Tibial artery (tissue), 4 donors: ENCODE measurements at regions not wholly inside any gene's neighbourhood (a gene's known extent, or its start where the extent isn't known, plus 50 kb on each side); places are given as distances from the start of the nearest gene placed in this dataset.

Experiments used
- DNase-seq, 2 donors: peaks; one replicate each; pipeline ENCODE4 v3.0.0-alpha.2; 2019
- H3K27ac ChIP-seq, 2 donors: fragments of 200-600 bp; sonication (generic) in 1 of 2; 1 replicate in 1 of 2; 2 replicates in 1 of 2; pipeline ENCODE4 v1.5.1; 2018 to 2019; ENCODE audit warnings: mild to moderate bottlenecking in 1 of 2
- H3K27me3 ChIP-seq, 2 donors: fragments of 200-600 bp; sonication (generic) in 1 of 2; one replicate each; pipeline versions ENCODE4 v1.5.1 to v1.6.0; 2016 to 2019
- H3K36me3 ChIP-seq, 3 donors: fragments of 200-600 bp; sonication (generic) in 2 of 3; one replicate each; pipeline ENCODE4 v1.5.1; 2016 to 2019; ENCODE audit warnings: mild to moderate bottlenecking in 2 of 3
- H3K4me1 ChIP-seq, 4 donors: fragments of 200-600 bp; sonication (generic) in 2 of 4; 1 replicate in 3 of 4; 2 replicates in 1 of 4; pipeline ENCODE4 v1.5.1; 2016 to 2019
- H3K4me3 ChIP-seq, 2 donors: fragments of 200-600 bp; sonication (generic) in 1 of 2; 1 replicate in 1 of 2; 2 replicates in 1 of 2; pipeline ENCODE4 v1.5.1; 2018 to 2019; ENCODE audit warnings: mild to moderate bottlenecking in 2 of 2
- H3K9me3 ChIP-seq, 3 donors: fragments of 200-600 bp; sonication (generic) in 1 of 3; one replicate each; pipeline ENCODE4 v1.5.1; 2016 to 2019
- CTCF ChIP-seq, 2 experiments: fragments of 200-600 bp in 1 of 2; fragments of 450-650 bp in 1 of 2; IDR thresholded peaks; one replicate each; pipeline ENCODE4 v1.5.1; 2017 to 2019; ENCODE audit warnings: antibody characterized with exemption in 2 of 2, mild to moderate bottlenecking in 1 of 2, moderate library complexity in 1 of 2
- intact Hi-C: fragments of 100-400 bp; cut with DNase I; formaldehyde crosslinking; loops from one replicate; pipeline ENCODE4 v1.15.0; 2023; ENCODE audit warnings: low total_unique reads

GRCh38 chr2:7646024-7646423 is 728.8 kb downstream of the RNF144A start:
- no peak overlapping the region for H3K27ac ChIP-seq
- H3K4me1 ChIP-seq = no peaks in the 10 kb centered on the region
- no peak for TF ChIP-seq CTCF (IDR thresholded peaks at IDR 0.05)
- intact Hi-C loops = no loop called here
- H3K27me3 ChIP-seq = no peaks in the 10 kb centered on the region
- H3K9me3 ChIP-seq = peaks cover 0 to 5% (median 4%) of the 10 kb centered on the region in 3 donors
- H3K4me3 ChIP-seq = no peak overlapping the region
- no peaks in the 10 kb centered on the region for H3K36me3 ChIP-seq
- no peak for DNase-seq

GRCh38 chr2:7646661-7647060 is 729.4 kb downstream of the RNF144A start:
- Histone ChIP-seq H3K9me3 (no peaks in the 10 kb centered on the region), H3K4me3 (no peak overlapping the region), H3K4me1 (no peaks in the 10 kb centered on the region), H3K36me3 (no peaks in the 10 kb centered on the region), H3K27ac (no peak overlapping the region), H3K27me3 (no peaks in the 10 kb centered on the region)
- intact Hi-C loops = no loop called here
- no peak for DNase-seq
- TF ChIP-seq CTCF (IDR thresholded peaks at IDR 0.05) = no peak

- Histone ChIP-seq H3K4me3 (no peak overlapping the region), H3K4me1 (no peaks in the 10 kb centered on the region), H3K36me3 (no peaks in the 10 kb centered on the region), H3K27me3 (no peaks in the 10 kb centered on the region), H3K27ac (no peak overlapping the region), H3K9me3 (peaks cover 0 to 13% (median 0%) of the 10 kb centered on the region in 3 donors)
- TF ChIP-seq CTCF (IDR thresholded peaks at IDR 0.05) = no peak
- intact Hi-C loops = no loop called here
- DNase-seq = no peak
These were observed 731.1 kb downstream of the RNF144A start for GRCh38 chr2:7648221-7648795.

GRCh38 chr2:7649461-7650228 is 732.4 kb downstream of the RNF144A start:
- H3K9me3 ChIP-seq = peaks cover 0 to 16% (median 0%) of the 10 kb centered on the region in 3 donors
- intact Hi-C loops = no loop called here
- TF ChIP-seq CTCF (IDR thresholded peaks at IDR 0.05) = no peak
- no peaks in the 10 kb centered on the region for H3K36me3 ChIP-seq
- H3K4me1 ChIP-seq = no peaks in the 10 kb centered on the region
- DNase-seq = no peak
- no peak overlapping the region for H3K4me3 ChIP-seq
- H3K27ac ChIP-seq = no peak overlapping the region
- no peaks in the 10 kb centered on the region for H3K27me3 ChIP-seq

GRCh38 chr2:7653617-7654016 is 736.4 kb downstream of the RNF144A start:
- Histone ChIP-seq H3K9me3 (peaks cover 0 to 16% (median 0%) of the 10 kb centered on the region in 3 donors), H3K4me1 (no peaks in the 10 kb centered on the region), H3K27ac (no peak overlapping the region), H3K36me3 (no peaks in the 10 kb centered on the region), H3K4me3 (no peak overlapping the region), H3K27me3 (no peaks in the 10 kb centered on the region)
- DNase-seq = no peak
- no peak for TF ChIP-seq CTCF (IDR thresholded peaks at IDR 0.05)
- intact Hi-C loops = no loop called here
